GM12891 (cell line): ENCODE measurements at regions not wholly inside any gene's neighbourhood (a gene's known extent, or its start where the extent isn't known, plus 50 kb on each side); places are given as distances from the start of the nearest gene placed in this dataset.

Source experiments
- POLR2A ChIP-seq: IDR thresholded peaks from 2 replicates; pipeline ENCODE4 v1.6.1; 2011; ENCODE audit warnings: low read depth, low read length, control low read depth
- POLR2AphosphoS5 ChIP-seq: IDR thresholded peaks from 2 replicates; pipeline ENCODE4 v1.6.1; 2011; ENCODE audit warnings: low read depth, low read length, control low read depth
- SPI1 ChIP-seq: IDR thresholded peaks from 2 replicates; pipeline ENCODE4 v1.6.1; 2011; ENCODE audit warnings: low read depth, low read length, control low read depth
- TAF1 ChIP-seq: IDR thresholded peaks from 2 replicates; pipeline ENCODE4 v1.6.1; 2011; ENCODE audit warnings: low read depth, low read length, control low read depth

- TF ChIP-seq TAF1 (no peak), POLR2A (no peak), POLR2AphosphoS5 (no peak), SPI1 (no peak)
Observed at GRCh38 chr12:92394895-92395294, 249.2 kb upstream of the BTG1 start.
